ENCODE measurements at regions not wholly inside any gene's neighbourhood (a gene's known extent, or its start where the extent isn't known, plus 50 kb on each side); places are given as distances from the start of the nearest gene placed in this dataset.

GRCh38 chr17:55883149-55883548, 132.3 kb downstream of the PCTP start:
- H3K9me3 Mint-ChIP-seq = no peaks in the 10 kb centered on the region
- no peak overlapping the region for H3K27ac Mint-ChIP-seq
- H3K4me3 Mint-ChIP-seq = no peak overlapping the region
- H3K27me3 Mint-ChIP-seq = peaks cover 0 to 9% of the 10 kb centered on the region in 2 donors
- H3K4me1 Mint-ChIP-seq = no peaks in the 10 kb centered on the region
- no peaks in the 10 kb centered on the region for H3K36me3 Mint-ChIP-seq
- DNase-seq (no peak), ATAC-seq (replicated peaks) (no peak)

GRCh38 chr17:55887531-55887930, 136.7 kb downstream of the PCTP start:
- Mint-ChIP-seq H3K27me3 (peaks cover 0 to 6% of the 10 kb centered on the region in 2 donors), H3K27ac (no peak overlapping the region), H3K4me3 (no peak overlapping the region), H3K36me3 (no peaks in the 10 kb centered on the region), H3K4me1 (no peaks in the 10 kb centered on the region), H3K9me3 (no peaks in the 10 kb centered on the region)
- DNase-seq (no peak), ATAC-seq (replicated peaks) (no peak)

DNA sequence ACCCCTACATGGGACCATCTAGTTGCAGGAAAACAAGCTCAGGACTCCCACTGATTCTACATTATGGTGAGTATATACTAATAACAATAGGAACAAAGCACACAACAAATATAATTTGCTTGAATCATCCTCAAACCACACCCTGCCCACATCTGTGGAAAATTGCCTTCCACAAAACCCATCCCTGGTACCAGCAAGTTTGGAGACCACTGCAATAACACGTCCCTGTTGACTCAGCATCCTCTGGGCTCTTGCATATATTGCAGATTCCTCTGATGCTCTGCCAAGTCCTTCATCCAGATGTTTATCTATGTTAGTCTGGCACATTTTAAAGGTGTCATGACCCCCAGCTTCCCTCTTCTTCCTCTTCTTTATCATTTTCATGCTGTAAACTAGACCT, 138.4 kb downstream of the PCTP start:
- H3K4me1 Mint-ChIP-seq = no peaks in the 10 kb centered on the region
- no peaks in the 10 kb centered on the region for H3K36me3 Mint-ChIP-seq
- H3K27me3 Mint-ChIP-seq = peaks cover 0 to 6% of the 10 kb centered on the region in 2 donors
- ATAC-seq (replicated peaks) = no peak
- no peak overlapping the region for H3K4me3 Mint-ChIP-seq
- DNase-seq = no peak
- no peaks in the 10 kb centered on the region for H3K9me3 Mint-ChIP-seq
- H3K27ac Mint-ChIP-seq = no peak overlapping the region

- H3K9me3 Mint-ChIP-seq = peaks cover 0 to 2% of the 10 kb centered on the region in 2 donors
- no peak for DNase-seq
- no peaks in the 10 kb centered on the region for H3K4me1 Mint-ChIP-seq
- no peak overlapping the region for H3K4me3 Mint-ChIP-seq
- no peak for ATAC-seq (replicated peaks)
- peaks cover 0 to 6% of the 10 kb centered on the region in 2 donors for H3K27me3 Mint-ChIP-seq
- no peak overlapping the region for H3K27ac Mint-ChIP-seq
- H3K36me3 Mint-ChIP-seq = no peaks in the 10 kb centered on the region
Observed at GRCh38 chr17:55895112-55895759, 144.4 kb downstream of the PCTP start.

DNA sequence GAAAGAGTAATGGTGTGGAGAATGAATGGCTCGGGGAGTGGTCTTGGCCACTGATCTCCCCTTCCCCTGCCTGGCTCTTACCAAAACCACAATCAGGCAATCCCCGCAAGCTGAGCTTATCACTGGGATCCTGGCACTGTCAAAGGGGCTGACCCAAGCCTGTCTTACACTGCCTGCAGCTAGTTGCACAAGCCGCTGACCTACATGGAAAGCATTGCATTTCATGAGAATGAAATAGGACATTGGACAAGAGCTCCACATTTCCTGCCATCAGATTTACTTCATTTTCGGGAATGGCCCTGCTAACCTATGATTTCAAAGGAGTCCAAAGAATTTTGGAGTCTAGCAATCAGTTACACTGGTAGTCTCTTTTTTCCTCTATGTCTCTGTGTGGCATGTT, 146.4 kb downstream of the PCTP start:
- Mint-ChIP-seq H3K36me3 (no peaks in the 10 kb centered on the region), H3K27ac (no peak overlapping the region), H3K9me3 (peaks cover 0 to 4% of the 10 kb centered on the region in 2 donors), H3K27me3 (peaks cover 0 to 5% of the 10 kb centered on the region in 2 donors), H3K4me1 (no peaks in the 10 kb centered on the region), H3K4me3 (no peak overlapping the region)
- ATAC-seq (replicated peaks) (no peak), DNase-seq (no peak)

- Mint-ChIP-seq H3K27me3 (peaks cover 0 to 5% of the 10 kb centered on the region in 2 donors), H3K36me3 (no peaks in the 10 kb centered on the region), H3K4me1 (no peaks in the 10 kb centered on the region), H3K27ac (no peak overlapping the region), H3K4me3 (no peak overlapping the region), H3K9me3 (peaks cover 0 to 4% of the 10 kb centered on the region in 2 donors)
- ATAC-seq (replicated peaks) = no peak
- DNase-seq = no peak
Observed at GRCh38 chr17:55898195-55898594, 147.3 kb downstream of the PCTP start.

DNA sequence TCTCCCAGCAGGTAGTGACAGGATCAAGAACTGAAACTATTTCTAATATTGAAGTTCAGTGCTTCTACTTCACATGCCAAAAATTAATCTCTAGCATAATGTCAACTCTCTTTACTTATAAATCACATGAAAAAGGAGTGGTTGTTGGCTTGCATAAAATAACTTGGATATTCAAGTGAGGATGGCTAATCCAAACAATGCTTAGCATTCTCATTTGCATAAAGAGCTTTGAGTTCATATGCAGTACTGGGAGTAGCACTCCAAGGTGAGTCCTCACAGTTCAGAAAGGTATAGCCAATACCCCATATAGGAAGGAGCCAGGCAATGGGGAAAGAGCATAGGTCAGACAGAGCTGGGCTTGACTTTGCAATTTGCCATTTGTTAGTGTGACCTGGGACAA, 149.3 kb downstream of the PCTP start:
- ATAC-seq (replicated peaks) (no peak), DNase-seq (no peak)
- Mint-ChIP-seq H3K4me3 (no peak overlapping the region), H3K4me1 (no peaks in the 10 kb centered on the region), H3K9me3 (peaks cover 0 to 4% of the 10 kb centered on the region in 2 donors), H3K27me3 (peaks cover 0 to 5% of the 10 kb centered on the region in 2 donors), H3K27ac (no peak overlapping the region), H3K36me3 (no peaks in the 10 kb centered on the region)

DNA sequence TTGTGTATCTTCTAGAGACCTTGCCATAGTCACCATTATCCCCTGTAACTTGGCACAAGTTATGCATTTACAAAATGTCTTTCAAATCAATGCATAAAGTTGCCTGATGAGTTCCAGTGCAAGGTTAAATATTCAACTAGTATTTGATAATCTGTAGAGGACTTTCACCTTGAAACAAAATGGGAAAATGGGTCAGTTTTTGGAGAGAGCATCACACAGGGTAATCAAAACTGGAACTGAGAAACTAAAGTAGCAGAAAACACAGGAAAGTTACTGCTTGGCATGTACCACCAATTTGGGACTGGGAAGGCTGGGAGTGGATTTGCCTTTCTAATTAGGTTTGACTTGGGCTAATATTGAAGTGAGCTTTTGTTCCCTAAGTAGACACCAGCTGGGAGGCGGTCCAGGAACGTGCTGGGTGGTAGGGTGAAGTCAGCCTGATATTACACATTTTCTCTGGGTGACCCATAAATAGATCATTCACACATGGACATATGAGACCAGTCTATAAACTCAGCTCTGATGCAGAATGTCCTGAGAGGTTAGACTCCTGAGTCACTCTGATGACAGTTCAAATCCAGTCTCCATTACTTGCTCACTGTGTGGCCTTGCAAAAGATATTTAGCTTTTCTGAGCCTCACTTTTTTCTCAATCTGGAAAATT, 152.3 kb downstream of the PCTP start:
- H3K4me3 Mint-ChIP-seq = no peak overlapping the region
- peaks cover 0 to 4% of the 10 kb centered on the region in 2 donors for H3K9me3 Mint-ChIP-seq
- peaks cover 0 to 5% of the 10 kb centered on the region in 2 donors for H3K27me3 Mint-ChIP-seq
- no peaks in the 10 kb centered on the region for H3K36me3 Mint-ChIP-seq
- no peak overlapping the region for H3K27ac Mint-ChIP-seq
- DNase-seq = no peak
- no peaks in the 10 kb centered on the region for H3K4me1 Mint-ChIP-seq
- ATAC-seq (replicated peaks) = no peak

GRCh38 chr17:55909776-55910175, 158.9 kb downstream of the PCTP start:
- ATAC-seq (replicated peaks) (no peak), DNase-seq (no peak)
- Mint-ChIP-seq H3K9me3 (peaks cover 0 to 5% of the 10 kb centered on the region in 2 donors), H3K27ac (no peak overlapping the region), H3K4me1 (no peaks in the 10 kb centered on the region), H3K36me3 (no peaks in the 10 kb centered on the region), H3K4me3 (no peak overlapping the region), H3K27me3 (peaks cover 10 to 14% of the 10 kb centered on the region in 2 donors)

DNA sequence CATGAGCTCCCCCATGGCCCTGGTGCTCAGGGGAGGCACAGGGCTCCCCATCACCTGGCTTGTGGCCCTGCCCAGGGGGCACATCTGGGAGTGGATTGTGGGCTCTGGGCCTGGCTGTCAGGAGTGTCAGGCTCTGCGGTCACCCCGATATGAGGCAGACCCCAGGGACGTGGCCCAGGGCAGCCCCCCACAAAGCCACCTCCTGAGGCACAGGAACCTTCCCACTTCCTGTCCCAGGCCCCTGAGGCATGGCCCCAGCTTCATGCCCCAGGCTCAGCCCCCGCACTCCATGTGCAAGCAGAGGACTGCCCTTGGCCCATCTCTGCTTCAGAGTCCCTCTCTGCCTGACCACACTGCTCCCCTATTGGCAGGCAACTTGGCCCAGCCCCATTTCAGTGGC, 160.3 kb downstream of the PCTP start:
- no peak for ATAC-seq (replicated peaks)
- H3K9me3 Mint-ChIP-seq = peaks cover 0 to 6% of the 10 kb centered on the region in 2 donors
- no peak for DNase-seq
- no peak overlapping the region for H3K4me3 Mint-ChIP-seq
- H3K27ac Mint-ChIP-seq = no peak overlapping the region
- no peaks in the 10 kb centered on the region for H3K4me1 Mint-ChIP-seq
- H3K36me3 Mint-ChIP-seq = no peaks in the 10 kb centered on the region
- peaks cover 11 to 14% of the 10 kb centered on the region in 2 donors for H3K27me3 Mint-ChIP-seq

GRCh38 chr17:55925440-55925839, 174.6 kb downstream of the PCTP start:
- Mint-ChIP-seq H3K4me3 (no peak overlapping the region), H3K36me3 (no peaks in the 10 kb centered on the region), H3K9me3 (peaks cover 0 to 9% of the 10 kb centered on the region in 2 donors), H3K27ac (no peak overlapping the region), H3K4me1 (no peaks in the 10 kb centered on the region), H3K27me3 (no peaks in the 10 kb centered on the region)
- no peak for ATAC-seq (replicated peaks)
- no peak for DNase-seq

GRCh38 chr17:55926276-55926990, 175.6 kb downstream of the PCTP start:
- no peaks in the 10 kb centered on the region for H3K4me1 Mint-ChIP-seq
- ATAC-seq (replicated peaks) (no peak), DNase-seq (no peak)
- no peaks in the 10 kb centered on the region for H3K27me3 Mint-ChIP-seq
- no peaks in the 10 kb centered on the region for H3K36me3 Mint-ChIP-seq
- peaks cover 0 to 9% of the 10 kb centered on the region in 2 donors for H3K9me3 Mint-ChIP-seq
- no peak overlapping the region for H3K4me3 Mint-ChIP-seq
- H3K27ac Mint-ChIP-seq = no peak overlapping the region

DNA sequence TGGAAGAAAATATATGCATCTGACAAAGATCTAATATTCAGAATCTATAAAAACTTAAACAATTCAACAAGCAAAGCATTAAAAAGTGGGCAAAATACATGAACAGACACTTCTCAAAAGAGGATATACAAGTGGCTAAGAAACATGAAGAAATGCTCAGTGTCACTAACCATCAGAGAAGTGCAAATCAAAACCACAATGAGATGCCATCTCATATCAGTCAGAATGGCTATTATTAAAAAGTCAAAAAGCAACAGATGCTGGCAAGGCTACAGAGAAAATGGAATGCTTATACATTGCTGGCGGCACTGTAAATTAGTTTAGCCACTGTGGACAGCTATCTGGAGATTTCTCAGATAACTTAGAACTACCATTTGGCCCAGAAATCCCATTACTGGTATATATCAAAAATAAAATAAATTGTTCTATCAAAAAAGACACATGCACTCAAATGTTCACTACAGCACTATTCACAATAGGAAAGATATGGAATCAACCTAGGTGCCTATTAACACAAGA, 179.5 kb downstream of the PCTP start:
- no peak for DNase-seq
- no peak for ATAC-seq (replicated peaks)
- Mint-ChIP-seq H3K27me3 (peaks cover 0 to 6% of the 10 kb centered on the region in 2 donors), H3K36me3 (no peaks in the 10 kb centered on the region), H3K4me1 (no peaks in the 10 kb centered on the region), H3K4me3 (no peak overlapping the region), H3K27ac (no peak overlapping the region), H3K9me3 (peaks cover 0 to 9% of the 10 kb centered on the region in 2 donors)

DNA sequence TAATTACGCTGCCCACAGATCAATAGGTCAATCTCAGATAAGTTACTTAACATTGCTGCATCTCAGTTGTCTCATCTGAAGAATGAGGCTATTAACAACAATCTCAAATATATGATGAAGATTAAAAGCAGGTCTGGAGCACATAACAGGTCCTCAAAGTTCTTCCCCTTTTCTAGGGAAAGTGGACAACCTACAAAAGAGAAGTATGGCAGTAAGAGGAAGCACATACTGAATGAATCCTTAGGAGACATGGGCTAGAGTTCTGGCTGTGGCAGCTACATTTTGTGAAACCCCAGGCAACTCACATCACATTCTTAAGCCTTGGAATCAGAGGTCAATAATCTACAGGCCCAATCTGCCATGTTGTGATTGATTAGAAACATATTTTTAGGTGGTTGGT, 180.6 kb downstream of the PCTP start:
- no peak for DNase-seq
- Mint-ChIP-seq H3K36me3 (no peaks in the 10 kb centered on the region), H3K27ac (no peak overlapping the region), H3K4me1 (no peaks in the 10 kb centered on the region), H3K9me3 (peaks cover 0 to 6% of the 10 kb centered on the region in 2 donors), H3K27me3 (peaks cover 0 to 10% of the 10 kb centered on the region in 2 donors), H3K4me3 (no peak overlapping the region)
- ATAC-seq (replicated peaks) = no peak

Data from stimulated activated naive B cell treated with anti-CD40 and anti-IgM and Interleukin-4, amounts not matched to agents 10 μg/mL and 1 μg/mL and 100 μg/mL, for 72 hours (primary cell).